ENCODE measurements at regions not wholly inside any gene's neighbourhood (a gene's known extent, or its start where the extent isn't known, plus 50 kb on each side); places are given as distances from the start of the nearest gene placed in this dataset.

DNA sequence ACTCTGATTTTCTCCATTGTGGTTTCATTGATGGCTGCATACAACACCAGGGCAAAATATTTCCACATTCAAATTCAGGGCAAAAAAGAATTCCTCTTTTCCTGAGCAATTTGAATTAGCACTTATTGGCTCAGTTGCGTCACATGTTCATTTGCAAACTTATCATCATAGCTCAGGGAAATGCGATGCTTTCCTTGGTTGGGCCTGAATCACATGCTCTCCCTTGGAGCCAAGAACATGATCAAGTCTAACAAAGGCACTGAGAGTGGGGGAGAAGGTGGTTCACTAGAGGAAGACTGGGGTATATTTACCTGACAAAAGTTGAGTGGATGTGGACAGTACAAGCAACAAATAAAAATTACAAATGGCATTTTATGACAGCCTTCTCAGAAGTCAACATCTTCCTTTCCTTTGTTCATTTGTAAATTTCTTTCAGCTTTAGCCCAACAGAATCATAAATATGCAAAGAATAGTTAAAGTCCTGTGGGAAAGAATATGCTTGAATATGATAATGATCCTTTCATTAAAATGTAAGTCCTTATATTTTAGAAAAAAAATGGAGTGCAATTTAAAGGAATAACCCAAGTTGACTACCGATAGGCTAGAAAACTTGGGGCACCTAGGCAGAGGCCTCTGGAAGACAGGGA, 277.2 kb downstream of the NEDD1 start:
- TF ChIP-seq, protein P1, sequence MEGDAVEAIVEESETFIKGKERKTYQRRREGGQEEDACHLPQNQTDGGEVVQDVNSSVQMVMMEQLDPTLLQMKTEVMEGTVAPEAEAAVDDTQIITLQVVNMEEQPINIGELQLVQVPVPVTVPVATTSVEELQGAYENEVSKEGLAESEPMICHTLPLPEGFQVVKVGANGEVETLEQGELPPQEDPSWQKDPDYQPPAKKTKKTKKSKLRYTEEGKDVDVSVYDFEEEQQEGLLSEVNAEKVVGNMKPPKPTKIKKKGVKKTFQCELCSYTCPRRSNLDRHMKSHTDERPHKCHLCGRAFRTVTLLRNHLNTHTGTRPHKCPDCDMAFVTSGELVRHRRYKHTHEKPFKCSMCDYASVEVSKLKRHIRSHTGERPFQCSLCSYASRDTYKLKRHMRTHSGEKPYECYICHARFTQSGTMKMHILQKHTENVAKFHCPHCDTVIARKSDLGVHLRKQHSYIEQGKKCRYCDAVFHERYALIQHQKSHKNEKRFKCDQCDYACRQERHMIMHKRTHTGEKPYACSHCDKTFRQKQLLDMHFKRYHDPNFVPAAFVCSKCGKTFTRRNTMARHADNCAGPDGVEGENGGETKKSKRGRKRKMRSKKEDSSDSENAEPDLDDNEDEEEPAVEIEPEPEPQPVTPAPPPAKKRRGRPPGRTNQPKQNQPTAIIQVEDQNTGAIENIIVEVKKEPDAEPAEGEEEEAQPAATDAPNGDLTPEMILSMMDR (IDR thresholded peaks at IDR 0.05; ENCODE audit: poor library complexity, severe bottlenecking) = no peak
- no peak for TF ChIP-seq EP300 (conservative IDR thresholded peaks at IDR 0.05; ENCODE audit: poor library complexity, severe bottlenecking)

All from neural cell (in vitro differentiated cells).